SU-DHL-6 (cell line): ENCODE measurements at regions not wholly inside any gene's neighbourhood (a gene's known extent, or its start where the extent isn't known, plus 50 kb on each side); places are given as distances from the start of the nearest gene placed in this dataset.

Source experiments
- H2AFZ ChIP-seq: fragments of 200-600 bp; sonication (generic); 2 replicates; pipeline ENCODE4 v1.6.1; 2014; ENCODE audit warnings: low read depth, mild to moderate bottlenecking, moderate library complexity, mixed read lengths, antibody characterized with exemption, low read length; ENCODE audit not compliant: severe bottlenecking
- H3F3A ChIP-seq: fragments of 200-600 bp; shearing (Covaris generic); 2 replicates; pipeline ENCODE4 v1.6.0; 2016; ENCODE audit warnings: antibody characterized with exemption, mild to moderate bottlenecking; ENCODE audit not compliant: insufficient read depth
- H3K27ac ChIP-seq: fragments of 200-600 bp; sonication (generic); 2 replicates; pipeline ENCODE4 v1.5.1; 2016; ENCODE audit warnings: low read depth, mild to moderate bottlenecking, low read length, moderate library complexity, mixed read lengths
- H3K27me3 ChIP-seq: fragments of 200-600 bp; sonication (generic), shearing (Covaris generic); 2 replicates; pipeline ENCODE4 v1.6.0; 2014; ENCODE audit warnings: mild to moderate bottlenecking, low read length
- H3K36me3 ChIP-seq: fragments of 200-600 bp; sonication (generic); 2 replicates; pipeline ENCODE4 v1.6.1; 2014; ENCODE audit warnings: mild to moderate bottlenecking, low read length, mixed read lengths
- H3K4me2 ChIP-seq: fragments of 300-600, 200-600 bp; shearing (Covaris generic), sonication (generic); 2 replicates; pipeline ENCODE4 v1.6.0; 2014; ENCODE audit warnings: low read length, low read depth, mild to moderate bottlenecking; ENCODE audit not compliant: poor library complexity, severe bottlenecking
- H3K4me3 ChIP-seq: fragments of 200-600 bp; sonication (generic); 2 replicates; pipeline ENCODE4 v1.5.1; 2014; ENCODE audit warnings: antibody characterized with exemption, low read length, mild to moderate bottlenecking, mixed read lengths; ENCODE audit not compliant: insufficient read depth, poor library complexity, severe bottlenecking
- H3K79me2 ChIP-seq: fragments of 200-600 bp; sonication (generic); 2 replicates; pipeline ENCODE4 v1.6.1; 2014; ENCODE audit warnings: mild to moderate bottlenecking, low read length, moderate library complexity; ENCODE audit not compliant: insufficient read depth
- H3K9ac ChIP-seq: fragments of 200-600 bp; sonication (generic); 2 replicates; pipeline ENCODE4 v1.7.0; 2014; ENCODE audit warnings: mild to moderate bottlenecking, low read length
- H3K9me2 ChIP-seq: fragments of 200-600 bp; sonication (generic); replicated peaks from 2 replicates; pipeline ENCODE4 v1.6.1; 2014; ENCODE audit warnings: low read length; ENCODE audit not compliant: insufficient read depth
- H3K9me3 ChIP-seq: fragments of 200-600 bp; sonication (generic); 2 replicates; pipeline ENCODE4 v1.6.1; 2014; ENCODE audit warnings: low read length, mixed read lengths; ENCODE audit not compliant: insufficient read depth
- H4K20me1 ChIP-seq: fragments of 200-600 bp; sonication (generic); 2 replicates; pipeline ENCODE4 v1.6.1; 2014; ENCODE audit warnings: low read depth, mild to moderate bottlenecking, antibody characterized with exemption, low read length, moderate library complexity, mixed read lengths
- CTCF ChIP-seq: fragments of 200-600 bp; sonication (generic); IDR thresholded peaks from one replicate; pipeline ENCODE4 v1.5.1; 2017; ENCODE audit warnings: antibody characterized with exemption, mild to moderate bottlenecking, low read length, moderate library complexity; ENCODE audit not compliant: insufficient read depth, poor library complexity, severe bottlenecking
- EZH2phosphoT487 ChIP-seq: fragments of 200-600 bp; sonication (generic), shearing (Covaris generic); conservative IDR thresholded peaks from 2 replicates; pipeline ENCODE4 v1.6.1; 2018; ENCODE audit warnings: mild to moderate bottlenecking, antibody characterized with exemption, low read length, moderate library complexity, mixed read lengths

- Histone ChIP-seq H3F3A (no peaks in the 10 kb centered on the region), H3K79me2 (no peaks in the 10 kb centered on the region), H2AFZ (no peak overlapping the region), H3K9ac (no peak overlapping the region), H3K4me3 (no peak overlapping the region), H3K4me2 (no peak overlapping the region), H3K27ac (no peak overlapping the region), H3K27me3 (no peaks in the 10 kb centered on the region), H3K9me2 (no peaks in the 10 kb centered on the region), H3K36me3 (no peaks in the 10 kb centered on the region), H3K9me3 (no peaks in the 10 kb centered on the region), H4K20me1 (no peaks in the 10 kb centered on the region)
- TF ChIP-seq CTCF = no peak
- TF ChIP-seq EZH2phosphoT487 = no peak
Observed at GRCh38 chr7:47026780-47027361, 555.0 kb downstream of the TNS3 start.

GRCh38 chr7:47024991-47025390 lies 556.9 kb downstream of the TNS3 start:
- Histone ChIP-seq H3K36me3 (no peaks in the 10 kb centered on the region), H3K9ac (no peak overlapping the region), H2AFZ (no peak overlapping the region), H3K27me3 (no peaks in the 10 kb centered on the region), H3K4me3 (no peak overlapping the region), H3K9me3 (no peaks in the 10 kb centered on the region), H3F3A (no peaks in the 10 kb centered on the region), H4K20me1 (no peaks in the 10 kb centered on the region), H3K79me2 (no peaks in the 10 kb centered on the region), H3K4me2 (no peak overlapping the region), H3K27ac (no peak overlapping the region), H3K9me2 (no peaks in the 10 kb centered on the region)
- TF ChIP-seq CTCF (no peak), EZH2phosphoT487 (no peak)

DNA sequence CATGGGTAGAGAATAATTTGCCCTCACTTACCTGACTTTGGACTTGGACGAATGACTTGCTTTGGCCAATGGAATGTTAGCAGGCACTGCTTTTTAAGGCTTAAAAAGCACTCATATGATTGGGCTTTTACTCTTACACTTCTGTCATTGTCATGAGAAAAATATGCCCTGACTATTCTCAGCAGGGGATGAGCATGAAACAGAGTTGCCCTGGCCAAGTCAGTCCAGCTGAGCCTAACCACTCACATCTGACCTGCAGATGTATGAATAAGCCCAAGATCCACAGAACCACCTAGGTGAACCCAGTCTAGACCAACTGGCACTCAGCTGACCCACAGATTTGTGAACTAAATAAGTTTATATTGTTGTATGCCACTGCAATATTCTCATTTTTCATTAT lies 573.5 kb downstream of the TNS3 start:
- Histone ChIP-seq H2AFZ (no peak overlapping the region), H4K20me1 (no peaks in the 10 kb centered on the region), H3K79me2 (no peaks in the 10 kb centered on the region), H3K9me2 (no peaks in the 10 kb centered on the region), H3K9ac (no peak overlapping the region), H3K4me3 (no peak overlapping the region), H3K4me2 (no peak overlapping the region), H3K9me3 (no peaks in the 10 kb centered on the region), H3K27me3 (no peaks in the 10 kb centered on the region), H3K36me3 (no peaks in the 10 kb centered on the region), H3K27ac (no peak overlapping the region), H3F3A (no peaks in the 10 kb centered on the region)
- TF ChIP-seq CTCF = no peak
- TF ChIP-seq EZH2phosphoT487 = no peak
